Neural crest cell (in vitro differentiated cells): ENCODE measurements at regions not wholly inside any gene's neighbourhood (a gene's known extent, or its start where the extent isn't known, plus 50 kb on each side); places are given as distances from the start of the nearest gene placed in this dataset.

Experiments used
- DNase-seq: peaks from one replicate; pipeline ENCODE4 v3.0.0; 2021; ENCODE audit warnings: low read depth, mixed read lengths, low spot score
- H3K27ac Mint-ChIP-seq: one replicate; pipeline ENCODE4 v1.8.0; 2021; ENCODE audit warnings: mild to moderate bottlenecking, mixed read lengths; ENCODE audit not compliant: unreplicated experiment
- H3K27me3 Mint-ChIP-seq: 2 replicates; pipeline ENCODE4 v1.8.0; 2021; ENCODE audit warnings: low read depth, mild to moderate bottlenecking, mixed read lengths
- H3K36me3 Mint-ChIP-seq: 2 replicates; pipeline ENCODE4 v1.8.0; 2021; ENCODE audit warnings: low read depth, mild to moderate bottlenecking, mixed read lengths
- H3K4me1 Mint-ChIP-seq: 2 replicates; pipeline ENCODE4 v1.8.0; 2021; ENCODE audit warnings: mixed read lengths
- H3K4me3 Mint-ChIP-seq: one replicate; pipeline ENCODE4 v1.8.0; 2021; ENCODE audit warnings: mild to moderate bottlenecking, mixed read lengths
- H3K9me3 Mint-ChIP-seq: 2 replicates; pipeline ENCODE4 v1.8.0; 2021; ENCODE audit warnings: mixed read lengths
- TF ChIP-seq, protein P1 (sequence below): fragments of 200-600 bp; sonication (generic); conservative IDR thresholded peaks from 2 replicates; pipeline ENCODE4 v1.5.0; 2021; ENCODE audit warnings: antibody characterized with exemption, mild to moderate bottlenecking

DNA sequence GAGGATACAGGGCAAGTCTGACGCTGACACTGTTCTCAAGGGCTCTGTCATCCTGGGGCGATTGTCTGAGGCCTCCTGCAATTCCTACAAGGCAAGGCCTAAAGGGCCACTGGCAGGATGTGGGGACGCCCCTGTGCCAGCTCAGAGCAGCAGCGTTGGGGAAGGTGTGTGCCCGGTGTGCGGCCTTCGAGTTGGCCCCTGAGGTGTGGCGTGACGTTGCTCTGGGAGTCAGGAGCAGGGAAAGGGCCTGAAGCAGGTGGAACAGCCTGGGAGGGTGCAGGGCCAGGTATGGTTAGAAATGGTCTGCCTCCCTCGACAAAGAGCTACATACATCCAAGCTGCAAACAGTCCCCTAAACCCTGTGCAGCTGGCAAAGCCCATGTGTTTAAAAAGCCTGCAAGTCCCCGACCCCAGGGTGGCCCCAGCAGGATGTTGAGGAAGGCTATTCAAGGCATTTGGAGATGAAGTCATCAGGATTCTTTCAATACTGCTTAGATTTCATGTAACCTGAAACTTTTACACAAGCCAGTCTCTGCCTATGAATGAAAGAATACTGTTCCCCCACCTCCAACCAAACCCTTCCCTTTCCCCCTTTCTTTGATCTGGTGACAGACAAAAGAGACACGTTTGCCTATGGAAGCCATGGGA, 142.5 kb upstream of the TNS3 start:
- Mint-ChIP-seq H3K27ac (peak overlapping the region; percentile 48), H3K9me3 (peaks cover 6% of the 10 kb centered on the region), H3K36me3 (no peaks in the 10 kb centered on the region), H3K27me3 (no peaks in the 10 kb centered on the region), H3K4me3 (no peak overlapping the region), H3K4me1 (peaks cover 31% of the 10 kb centered on the region)
- TF ChIP-seq, protein P1, sequence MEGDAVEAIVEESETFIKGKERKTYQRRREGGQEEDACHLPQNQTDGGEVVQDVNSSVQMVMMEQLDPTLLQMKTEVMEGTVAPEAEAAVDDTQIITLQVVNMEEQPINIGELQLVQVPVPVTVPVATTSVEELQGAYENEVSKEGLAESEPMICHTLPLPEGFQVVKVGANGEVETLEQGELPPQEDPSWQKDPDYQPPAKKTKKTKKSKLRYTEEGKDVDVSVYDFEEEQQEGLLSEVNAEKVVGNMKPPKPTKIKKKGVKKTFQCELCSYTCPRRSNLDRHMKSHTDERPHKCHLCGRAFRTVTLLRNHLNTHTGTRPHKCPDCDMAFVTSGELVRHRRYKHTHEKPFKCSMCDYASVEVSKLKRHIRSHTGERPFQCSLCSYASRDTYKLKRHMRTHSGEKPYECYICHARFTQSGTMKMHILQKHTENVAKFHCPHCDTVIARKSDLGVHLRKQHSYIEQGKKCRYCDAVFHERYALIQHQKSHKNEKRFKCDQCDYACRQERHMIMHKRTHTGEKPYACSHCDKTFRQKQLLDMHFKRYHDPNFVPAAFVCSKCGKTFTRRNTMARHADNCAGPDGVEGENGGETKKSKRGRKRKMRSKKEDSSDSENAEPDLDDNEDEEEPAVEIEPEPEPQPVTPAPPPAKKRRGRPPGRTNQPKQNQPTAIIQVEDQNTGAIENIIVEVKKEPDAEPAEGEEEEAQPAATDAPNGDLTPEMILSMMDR = no peak
- no peak for DNase-seq

- DNase-seq = no peak
- H3K4me1 Mint-ChIP-seq = peaks cover 34% of the 10 kb centered on the region
- no peaks in the 10 kb centered on the region for H3K27me3 Mint-ChIP-seq
- no peaks in the 10 kb centered on the region for H3K36me3 Mint-ChIP-seq
- TF ChIP-seq, protein P1 = no peak
- no peak overlapping the region for H3K27ac Mint-ChIP-seq
- H3K4me3 Mint-ChIP-seq = no peak overlapping the region
- H3K9me3 Mint-ChIP-seq = peaks cover 6% of the 10 kb centered on the region
Observed at GRCh38 chr7:47722126-47722525, 140.2 kb upstream of the TNS3 start.

GRCh38 chr7:47721670-47722069, 139.8 kb upstream of the TNS3 start:
- H3K27ac Mint-ChIP-seq = no peak overlapping the region

DNA sequence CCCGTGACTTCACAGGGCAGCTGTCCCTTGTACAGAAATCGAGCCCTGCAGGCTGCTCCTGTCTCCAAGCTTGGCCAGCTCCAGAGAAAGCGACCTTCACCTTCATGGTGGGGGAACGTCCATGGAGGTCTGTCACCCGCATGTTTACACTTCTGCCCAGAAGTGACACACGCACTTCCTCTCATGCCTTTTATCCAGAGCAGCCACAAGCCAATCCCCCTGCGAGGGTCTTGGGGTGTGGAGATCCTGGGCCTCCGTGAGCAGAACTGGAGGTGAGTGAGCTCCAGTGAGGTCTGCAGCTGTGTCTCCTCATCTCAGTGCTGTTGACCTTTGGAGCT, 139.0 kb upstream of the TNS3 start:
- Mint-ChIP-seq H3K9me3 (peaks cover 6% of the 10 kb centered on the region), H3K27me3 (no peaks in the 10 kb centered on the region), H3K36me3 (no peaks in the 10 kb centered on the region), H3K4me3 (no peak overlapping the region), H3K27ac (no peak overlapping the region), H3K4me1 (peaks cover 33% of the 10 kb centered on the region)
- DNase-seq = no peak
- TF ChIP-seq, protein P1 = no peak

More at GRCh38 chr7:47721670-47722069, 139.8 kb upstream of the TNS3 start:
- H3K4me1 Mint-ChIP-seq = peaks cover 34% of the 10 kb centered on the region
- H3K9me3 Mint-ChIP-seq = peaks cover 6% of the 10 kb centered on the region
- H3K27me3 Mint-ChIP-seq = no peaks in the 10 kb centered on the region
- no peaks in the 10 kb centered on the region for H3K36me3 Mint-ChIP-seq
- TF ChIP-seq, protein P1 = no peak
- H3K4me3 Mint-ChIP-seq = no peak overlapping the region
- DNase-seq = no peak

DNA sequence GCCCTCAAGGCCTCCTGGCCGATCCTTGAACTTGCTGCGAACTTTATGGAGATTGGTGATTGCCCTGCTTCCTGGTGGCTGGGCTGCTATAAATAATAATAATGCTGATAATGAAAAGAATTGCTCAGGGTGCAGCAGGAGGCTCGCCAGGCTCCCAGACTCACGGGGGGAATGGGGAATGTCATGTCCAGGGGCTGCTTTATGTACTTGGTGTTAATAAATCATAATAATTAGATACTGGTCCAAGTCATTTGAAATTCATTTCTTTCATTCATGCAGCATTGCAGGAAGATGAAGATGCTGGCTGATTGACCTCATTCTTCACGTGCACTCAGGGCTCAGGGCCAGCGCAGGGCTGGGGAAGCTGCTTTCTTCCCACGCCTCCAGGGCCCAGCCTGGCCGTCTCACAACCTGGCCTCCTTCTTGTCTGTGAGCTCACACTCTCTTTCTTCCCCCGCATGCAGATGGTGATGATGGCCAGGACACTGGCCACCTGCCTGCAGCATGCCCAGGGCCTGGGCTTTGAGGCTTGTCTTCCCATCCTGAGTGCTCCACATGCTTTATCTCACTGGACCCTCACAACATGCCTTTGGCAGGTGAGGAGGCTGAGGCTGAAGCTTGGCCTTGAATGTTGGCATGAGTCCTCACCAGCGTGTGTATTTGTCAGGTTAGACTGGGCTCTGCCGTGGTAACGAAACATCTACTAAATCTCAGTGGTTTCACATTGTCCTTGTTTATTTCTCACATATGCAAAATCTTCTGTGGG, 138.4 kb upstream of the TNS3 start:
- no peak for DNase-seq

More for the DNA sequence above, 138.4 kb upstream of the TNS3 start:
- Mint-ChIP-seq H3K27me3 (no peaks in the 10 kb centered on the region), H3K4me1 (peaks cover 34% of the 10 kb centered on the region), H3K27ac (no peak overlapping the region), H3K9me3 (peaks cover 4% of the 10 kb centered on the region), H3K36me3 (no peaks in the 10 kb centered on the region), H3K4me3 (no peak overlapping the region)
- TF ChIP-seq, protein P1 = no peak
